Colonic mucosa (tissue), 4 donors: ENCODE measurements at regions not wholly inside any gene's neighbourhood (a gene's known extent, or its start where the extent isn't known, plus 50 kb on each side); places are given as distances from the start of the nearest gene placed in this dataset.

Source experiments
- DNase-seq: peaks from one replicate; pipeline ENCODE4 v3.0.0-alpha.2; 2020
- H3K27ac ChIP-seq: fragments of 200-600 bp; one replicate; pipeline ENCODE4 v1.8.0; 2021
- H3K27me3 ChIP-seq: fragments of 200-600 bp; one replicate; pipeline ENCODE4 v1.8.0; 2021
- H3K36me3 ChIP-seq: fragments of 200-600 bp; one replicate; pipeline ENCODE4 v1.8.0; 2021
- H3K4me1 ChIP-seq: fragments of 200-600 bp; one replicate; pipeline ENCODE4 v1.8.0; 2021; ENCODE audit warnings: mild to moderate bottlenecking
- H3K4me3 ChIP-seq: fragments of 200-600 bp; one replicate; pipeline ENCODE4 v1.8.0; 2021
- H3K9ac ChIP-seq, 2 donors: one replicate each; pipeline ENCODE4 v1.7.0; 2013; ENCODE audit warnings: control low read depth in 2 of 2, low read depth in 2 of 2, low read length in 2 of 2
- H3K9me3 ChIP-seq: fragments of 200-600 bp; one replicate; pipeline ENCODE4 v1.8.0; 2021
- CTCF ChIP-seq: fragments of 200-600 bp; IDR thresholded peaks from one replicate; pipeline ENCODE4 v1.8.0; 2022; ENCODE audit warnings: antibody characterized with exemption, mild to moderate bottlenecking
- intact Hi-C: fragments of 100-400 bp; cut with DNase I; formaldehyde crosslinking; loops from one replicate; pipeline ENCODE4 v1.14.1; 2022
- donor health status: healthy.
- donor health status: DM: no; HTN: no; CAD: no.
- donor health status: DM: no; HTN: no; CAD: no.

- DNase-seq, result no peak
- intact Hi-C loops, result no loop called here
- Histone ChIP-seq H3K36me3 (no peaks in the 10 kb centered on the region), H3K4me3 (no peak overlapping the region), H3K9me3 (no peaks in the 10 kb centered on the region), H3K4me1 (no peaks in the 10 kb centered on the region), H3K27ac (no peak overlapping the region), H3K27me3 (no peaks in the 10 kb centered on the region), H3K9ac (no peak overlapping the region)
- no peak for TF ChIP-seq CTCF
Observed at GRCh38 chr17:77856551-77857305, 101.8 kb upstream of the TNRC6C start.

- Histone ChIP-seq H3K27me3 (no peaks in the 10 kb centered on the region), H3K9me3 (no peaks in the 10 kb centered on the region), H3K36me3 (no peaks in the 10 kb centered on the region), H3K4me1 (no peaks in the 10 kb centered on the region), H3K27ac (no peak overlapping the region), H3K9ac (no peak overlapping the region), H3K4me3 (no peak overlapping the region)
- no peak for TF ChIP-seq CTCF
- DNase-seq, result no peak
- intact Hi-C loops, result no loop called here
Observed at GRCh38 chr17:77857306-77857555, 101.3 kb upstream of the TNRC6C start.

- no peak overlapping the region for H3K4me3 ChIP-seq
- intact Hi-C loops, result no loop called here
- no peaks in the 10 kb centered on the region for H3K36me3 ChIP-seq
- H3K27me3 ChIP-seq, result no peaks in the 10 kb centered on the region
- H3K27ac ChIP-seq, result no peak overlapping the region
- no peak overlapping the region for H3K9ac ChIP-seq
- DNase-seq, result no peak
- H3K9me3 ChIP-seq, result no peaks in the 10 kb centered on the region
- no peaks in the 10 kb centered on the region for H3K4me1 ChIP-seq
- TF ChIP-seq CTCF, result no peak
Observed at GRCh38 chr17:77857613-77858012, 100.9 kb upstream of the TNRC6C start.

- intact Hi-C loops, result no loop called here
- no peak overlapping the region for H3K9ac ChIP-seq
- H3K4me3 ChIP-seq, result no peak overlapping the region
- no peaks in the 10 kb centered on the region for H3K36me3 ChIP-seq
- no peaks in the 10 kb centered on the region for H3K27me3 ChIP-seq
- DNase-seq, result no peak
- no peaks in the 10 kb centered on the region for H3K9me3 ChIP-seq
- no peak for TF ChIP-seq CTCF
- peaks cover 4% of the 10 kb centered on the region for H3K4me1 ChIP-seq
- H3K27ac ChIP-seq, result no peak overlapping the region
Observed at GRCh38 chr17:77858291-77859034, 100.0 kb upstream of the TNRC6C start.

- Histone ChIP-seq H3K9me3 (no peaks in the 10 kb centered on the region), H3K27ac (no peak overlapping the region), H3K27me3 (no peaks in the 10 kb centered on the region), H3K4me3 (no peak overlapping the region), H3K9ac (no peak overlapping the region), H3K4me1 (peaks cover 9% of the 10 kb centered on the region), H3K36me3 (no peaks in the 10 kb centered on the region)
- DNase-seq, result no peak
- no peak for TF ChIP-seq CTCF
- intact Hi-C loops, result no loop called here
Observed at GRCh38 chr17:77859035-77859810, 99.3 kb upstream of the TNRC6C start.
